GM10248 (cell line): ENCODE measurements at regions not wholly inside any gene's neighbourhood (a gene's known extent, or its start where the extent isn't known, plus 50 kb on each side); places are given as distances from the start of the nearest gene placed in this dataset.

Source experiments
- CTCF ChIA-PET: fragments of 300-600 bp; sonication (Branson Sonifier 250); formaldehyde crosslinking; extraction: SDS; loops from one replicate; lab custom pipeline; 2021; ENCODE audit warnings: antibody characterized with exemption; lab: Yijun Ruan, JAX
- POLR2A ChIA-PET: fragments of 350-650 bp; sonication (Branson Sonifier 250); formaldehyde crosslinking; extraction: SDS; loops from one replicate; lab custom pipeline; 2020; ENCODE audit warnings: antibody characterized with exemption; lab: Yijun Ruan, JAX
- DNase-seq: peaks from one replicate; pipeline ENCODE4 v3.0.0; 2012; ENCODE audit errors: extremely low spot score
- TF ChIP-seq, protein P1 (sequence below): IDR thresholded peaks from 2 replicates; pipeline ENCODE4 v1.5.1; 2012; ENCODE audit warnings: mild to moderate bottlenecking, low read depth; ENCODE audit errors: extremely low read depth, missing control alignments, control extremely low read depth

- CTCF ChIA-PET: interaction anchor here (1.1 kb wide), 1 partner anchor 13 kb away, joined by 3 read pairs; no protein-coding TSS in a partner anchor
Measured at GRCh38 chr2:59561281-59561680, 992.2 kb downstream of the BCL11A start.

GRCh38 chr2:59560769-59561168 lies 992.7 kb downstream of the BCL11A start:
- no peak for DNase-seq
- TF ChIP-seq, protein P1, sequence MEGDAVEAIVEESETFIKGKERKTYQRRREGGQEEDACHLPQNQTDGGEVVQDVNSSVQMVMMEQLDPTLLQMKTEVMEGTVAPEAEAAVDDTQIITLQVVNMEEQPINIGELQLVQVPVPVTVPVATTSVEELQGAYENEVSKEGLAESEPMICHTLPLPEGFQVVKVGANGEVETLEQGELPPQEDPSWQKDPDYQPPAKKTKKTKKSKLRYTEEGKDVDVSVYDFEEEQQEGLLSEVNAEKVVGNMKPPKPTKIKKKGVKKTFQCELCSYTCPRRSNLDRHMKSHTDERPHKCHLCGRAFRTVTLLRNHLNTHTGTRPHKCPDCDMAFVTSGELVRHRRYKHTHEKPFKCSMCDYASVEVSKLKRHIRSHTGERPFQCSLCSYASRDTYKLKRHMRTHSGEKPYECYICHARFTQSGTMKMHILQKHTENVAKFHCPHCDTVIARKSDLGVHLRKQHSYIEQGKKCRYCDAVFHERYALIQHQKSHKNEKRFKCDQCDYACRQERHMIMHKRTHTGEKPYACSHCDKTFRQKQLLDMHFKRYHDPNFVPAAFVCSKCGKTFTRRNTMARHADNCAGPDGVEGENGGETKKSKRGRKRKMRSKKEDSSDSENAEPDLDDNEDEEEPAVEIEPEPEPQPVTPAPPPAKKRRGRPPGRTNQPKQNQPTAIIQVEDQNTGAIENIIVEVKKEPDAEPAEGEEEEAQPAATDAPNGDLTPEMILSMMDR: no peak
- ChIA-PET POLR2A (no interaction called here), CTCF (no interaction called here)

More at GRCh38 chr2:59561281-59561680, 992.2 kb downstream of the BCL11A start:
- DNase-seq: no peak
- POLR2A ChIA-PET: no interaction called here
- TF ChIP-seq, protein P1: no peak

DNA sequence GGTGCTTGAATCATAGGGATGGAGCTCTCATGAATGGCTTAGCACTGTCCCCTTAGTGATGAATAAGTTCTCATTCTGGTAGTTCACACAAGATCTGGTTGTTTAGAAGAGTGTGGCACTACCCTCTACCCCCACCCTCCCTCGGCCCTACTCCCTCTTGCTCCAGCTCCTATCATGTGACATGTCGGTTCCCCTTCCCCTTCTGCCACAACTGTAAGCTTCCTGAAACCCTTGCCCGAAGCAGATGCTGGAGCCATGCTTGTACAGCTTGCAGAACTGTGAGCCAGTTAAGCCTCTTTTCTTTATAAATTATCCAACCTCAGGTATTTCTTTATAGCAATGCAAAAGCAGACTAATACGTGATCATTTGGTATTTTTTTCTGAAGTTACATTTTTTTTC lies 1012.6 kb downstream of the BCL11A start:
- TF ChIP-seq, protein P1: no peak
- ChIA-PET POLR2A (no interaction called here), CTCF (interaction anchor here (1.7 kb wide), 1 partner anchor 10 kb away, joined by 3 read pairs; no protein-coding TSS in a partner anchor)
- DNase-seq: no peak

GRCh38 chr2:59538398-59538911 lies 1015.0 kb downstream of the BCL11A start:
- CTCF ChIA-PET: no interaction called here
- POLR2A ChIA-PET: no interaction called here
- TF ChIP-seq, protein P1: no peak
- no peak for DNase-seq

DNA sequence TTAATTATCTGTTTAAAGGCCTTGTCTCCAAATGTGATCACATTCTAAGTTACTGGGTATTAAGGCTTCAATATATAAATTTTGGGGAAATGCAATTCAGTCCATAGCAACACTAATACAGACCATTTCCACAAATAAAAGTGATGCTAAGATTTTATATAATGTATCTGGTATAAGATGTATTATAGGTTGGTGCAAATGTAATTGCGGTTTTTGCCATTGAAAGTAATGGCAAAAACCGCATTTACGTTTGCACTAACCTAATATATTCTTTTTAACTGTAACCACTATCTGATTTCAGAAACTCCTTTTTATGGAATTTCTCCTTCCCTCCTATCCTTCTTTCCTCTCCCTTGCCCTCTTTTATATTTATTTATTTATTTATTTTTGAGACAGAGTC lies 1020.6 kb downstream of the BCL11A start:
- TF ChIP-seq, protein P1: no peak
- DNase-seq: no peak
- CTCF ChIA-PET: no interaction called here
- POLR2A ChIA-PET: no interaction called here

GRCh38 chr2:59530258-59530657 lies 1023.2 kb downstream of the BCL11A start:
- ChIA-PET CTCF (no interaction called here), POLR2A (no interaction called here)
- TF ChIP-seq, protein P1: no peak
- no peak for DNase-seq

- POLR2A ChIA-PET: no interaction called here
- TF ChIP-seq, protein P1: no peak
- DNase-seq: no peak
- CTCF ChIA-PET: no interaction called here
Measured at GRCh38 chr2:59529726-59530125, 1023.7 kb downstream of the BCL11A start.
